Adrenal gland (tissue), 5 donors: ENCODE measurements at regions not wholly inside any gene's neighbourhood (a gene's known extent, or its start where the extent isn't known, plus 50 kb on each side); places are given as distances from the start of the nearest gene placed in this dataset.

Experiments
- POLR2A ChIP-seq, 2 donors: fragments of 450-650 bp; IDR thresholded peaks; one replicate each; pipeline ENCODE4 v1.6.1; 2017; ENCODE audit warnings: antibody characterized with exemption in 2 of 2, mild to moderate bottlenecking in 2 of 2, moderate library complexity in 1 of 2
- TF ChIP-seq, protein P1 (sequence below), 6 experiments: fragments of 450-650 bp in 4 of 6; fragments of 200-600 bp in 2 of 6; sonication (generic) in 1 of 6; IDR thresholded peaks; 1 replicate in 5 of 6; 2 replicates in 1 of 6; pipeline versions ENCODE4 v1.5.1 to v1.8.0; 2016 to 2021; ENCODE audit warnings: antibody characterized with exemption in 6 of 6, mild to moderate bottlenecking in 2 of 6, moderate library complexity in 1 of 6
- donor health status: DM: no; HTN: no; CAD: no.

DNA sequence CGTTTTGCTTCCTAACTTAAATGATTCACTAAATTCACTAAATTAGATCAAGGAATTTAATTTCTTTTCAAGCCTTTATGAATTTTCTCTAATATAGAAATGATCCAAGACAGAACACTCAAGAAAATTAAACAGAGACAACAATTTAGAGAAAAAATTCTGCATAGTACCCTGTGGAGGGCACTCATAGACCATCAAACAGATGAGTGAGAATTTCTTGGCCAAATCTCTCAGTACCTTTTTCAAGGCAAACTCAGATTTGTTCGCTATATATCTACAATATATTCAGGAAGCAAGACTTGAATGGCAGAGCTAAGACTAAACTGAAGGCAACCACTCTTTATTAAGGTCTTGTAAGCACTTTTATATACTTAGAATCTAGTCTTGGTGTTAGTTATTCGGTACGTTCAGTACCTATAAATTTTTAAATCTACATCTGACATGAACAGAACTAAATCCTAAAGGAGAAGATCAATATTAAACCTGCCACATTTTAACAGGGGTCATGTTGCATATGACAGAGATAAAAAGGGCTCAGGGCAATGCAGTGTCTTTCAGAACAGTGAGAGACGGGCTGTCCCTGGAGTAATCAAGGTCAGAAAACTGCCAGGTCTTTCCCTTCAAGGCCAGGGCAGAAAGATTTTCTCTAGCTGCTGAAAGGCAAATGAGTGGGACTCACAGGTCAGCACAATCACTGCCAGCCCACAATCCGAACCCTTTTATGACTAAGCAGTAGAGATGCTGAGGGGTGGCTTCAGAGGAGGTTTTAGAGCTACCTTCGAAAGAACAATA is 118.8 kb upstream of the TMPRSS15 start:
- TF ChIP-seq POLR2A (IDR thresholded peaks at IDR 0.05) = no peak
- TF ChIP-seq, protein P1, sequence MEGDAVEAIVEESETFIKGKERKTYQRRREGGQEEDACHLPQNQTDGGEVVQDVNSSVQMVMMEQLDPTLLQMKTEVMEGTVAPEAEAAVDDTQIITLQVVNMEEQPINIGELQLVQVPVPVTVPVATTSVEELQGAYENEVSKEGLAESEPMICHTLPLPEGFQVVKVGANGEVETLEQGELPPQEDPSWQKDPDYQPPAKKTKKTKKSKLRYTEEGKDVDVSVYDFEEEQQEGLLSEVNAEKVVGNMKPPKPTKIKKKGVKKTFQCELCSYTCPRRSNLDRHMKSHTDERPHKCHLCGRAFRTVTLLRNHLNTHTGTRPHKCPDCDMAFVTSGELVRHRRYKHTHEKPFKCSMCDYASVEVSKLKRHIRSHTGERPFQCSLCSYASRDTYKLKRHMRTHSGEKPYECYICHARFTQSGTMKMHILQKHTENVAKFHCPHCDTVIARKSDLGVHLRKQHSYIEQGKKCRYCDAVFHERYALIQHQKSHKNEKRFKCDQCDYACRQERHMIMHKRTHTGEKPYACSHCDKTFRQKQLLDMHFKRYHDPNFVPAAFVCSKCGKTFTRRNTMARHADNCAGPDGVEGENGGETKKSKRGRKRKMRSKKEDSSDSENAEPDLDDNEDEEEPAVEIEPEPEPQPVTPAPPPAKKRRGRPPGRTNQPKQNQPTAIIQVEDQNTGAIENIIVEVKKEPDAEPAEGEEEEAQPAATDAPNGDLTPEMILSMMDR (IDR thresholded peaks at IDR 0.05) = peak in 1 of 6 experiments; percentile 10
